SK-N-SH (cell line): ENCODE measurements at regions not wholly inside any gene's neighbourhood (a gene's known extent, or its start where the extent isn't known, plus 50 kb on each side); places are given as distances from the start of the nearest gene placed in this dataset.

Experiments
- CTCF ChIA-PET: fragments of 300-600, 350-600 bp; formaldehyde crosslinking; extraction: SDS; loops from one replicate; lab custom pipeline; 2021; lab: Yijun Ruan, JAX
- POLR2A ChIA-PET: fragments of 350-600 bp; sonication (Branson Sonifier 250); formaldehyde crosslinking; extraction: SDS; loops from one replicate; lab custom pipeline; 2020; ENCODE audit warnings: antibody characterized with exemption, inconsistent platforms; lab: Yijun Ruan, JAX
- DNase-seq: peaks from one replicate; pipeline ENCODE4 v3.0.0; 2012
- H2AFZ ChIP-seq: fragments of 200-600 bp; sonication (generic); 2 replicates; pipeline ENCODE4 v1.8.1; 2016; ENCODE audit warnings: antibody characterized with exemption, mild to moderate bottlenecking, low read depth
- H3F3A ChIP-seq: fragments of 200-600 bp; sonication (generic); replicated peaks from 2 replicates; pipeline ENCODE3; 2016; ENCODE audit warnings: antibody characterized with exemption, mild to moderate bottlenecking; ENCODE audit not compliant: insufficient read depth
- H3K27ac ChIP-seq, 2 experiments: fragments of 200-500 bp in 1 of 2; fragments of 200-600 bp in 1 of 2; sonication (Bioruptor generic) in 1 of 2; sonication (generic), shearing (Covaris generic) in 1 of 2; 2 replicates each; pipeline versions ENCODE4 v1.5.1 to v1.6.1; 2014 to 2016; ENCODE audit warnings: low read depth in 2 of 2, inconsistent platforms in 1 of 2, low read length in 1 of 2, mild to moderate bottlenecking in 1 of 2, mixed read lengths in 1 of 2
- H3K27me3 ChIP-seq: fragments of 200-600 bp; sonication (generic), shearing (Covaris generic); 2 replicates; pipeline ENCODE4 v1.6.1; 2016; ENCODE audit warnings: mixed run types; ENCODE audit not compliant: insufficient read depth
- H3K36me3 ChIP-seq, 2 experiments: fragments of 200-500 bp in 1 of 2; fragments of 200-600 bp in 1 of 2; sonication (Bioruptor generic) in 1 of 2; sonication (generic) in 1 of 2; replicated peaks in 1 of 2; 2 replicates each; pipeline versions ENCODE3 to v1.5.1; 2014 to 2016; ENCODE audit warnings: low read length in 1 of 2, mild to moderate bottlenecking in 1 of 2; ENCODE audit not compliant: insufficient read depth in 2 of 2, control insufficient read depth in 1 of 2
- H3K4me1 ChIP-seq, 2 experiments: fragments of 200-500 bp in 1 of 2; fragments of 200-600 bp in 1 of 2; sonication (Bioruptor generic) in 1 of 2; sonication (generic), shearing (Covaris generic) in 1 of 2; 2 replicates each; pipeline versions ENCODE4 v1.5.1 to v1.6.1; 2014 to 2016; ENCODE audit warnings: low read depth in 1 of 2, low read length in 1 of 2, mixed run types in 1 of 2; ENCODE audit not compliant: insufficient read depth in 2 of 2, control insufficient read depth in 1 of 2
- H3K4me2 ChIP-seq: fragments of 200-600 bp; sonication (generic), shearing (Covaris generic); 2 replicates; pipeline ENCODE4 v1.6.1; 2017; ENCODE audit warnings: mixed run types
- H3K4me3 ChIP-seq, 2 experiments: fragments of 200-500 bp in 1 of 2; fragments of 200-600 bp in 1 of 2; sonication (Bioruptor generic) in 1 of 2; sonication (generic), shearing (Covaris generic) in 1 of 2; 2 replicates each; pipeline versions ENCODE4 v1.5.1 to v1.8.1; 2014 to 2016; ENCODE audit warnings: low read depth in 2 of 2, inconsistent platforms in 1 of 2, low read length in 1 of 2, mild to moderate bottlenecking in 1 of 2, mixed read lengths in 1 of 2, moderate library complexity in 1 of 2
- H3K79me2 ChIP-seq: fragments of 200-600 bp; sonication (generic); 2 replicates; pipeline ENCODE4 v1.8.1; 2017; ENCODE audit warnings: mild to moderate bottlenecking; ENCODE audit not compliant: insufficient read depth
- H3K9ac ChIP-seq: fragments of 200-600 bp; sonication (generic); 2 replicates; pipeline ENCODE4 v1.6.1; 2017; ENCODE audit warnings: mixed run types
- H3K9me2 ChIP-seq: fragments of 200-600 bp; sonication (generic); 2 replicates; pipeline ENCODE4 v1.6.1; 2017; ENCODE audit warnings: mixed run types
- H3K9me3 ChIP-seq: fragments of 200-600 bp; sonication (generic); 2 replicates; pipeline ENCODE4 v1.6.1; 2017; ENCODE audit warnings: mixed run types, mild to moderate bottlenecking, moderate library complexity
- H4K20me1 ChIP-seq: fragments of 200-600 bp; sonication (generic); 2 replicates; pipeline ENCODE4 v1.6.1; 2017; ENCODE audit warnings: mild to moderate bottlenecking, mixed run types; ENCODE audit not compliant: insufficient read depth
- CTCF ChIP-seq: fragments of 200-600 bp; sonication (generic); IDR thresholded peaks from 2 replicates; pipeline ENCODE4 v1.6.1; 2017; ENCODE audit warnings: antibody characterized with exemption, mild to moderate bottlenecking, moderate library complexity
- FOSL2 ChIP-seq: IDR thresholded peaks from 2 replicates; pipeline ENCODE4 v1.4.0; 2012; ENCODE audit warnings: low read depth, mild to moderate bottlenecking, moderate library complexity, borderline replicate concordance
- FOXJ3 ChIP-seq: sonication (generic); formaldehyde crosslinking; IDR thresholded peaks from 2 replicates; pipeline ENCODE4 v1.5.1; 2020; ENCODE audit warnings: mild to moderate bottlenecking, missing genetic modification reagents
- GABPA ChIP-seq: IDR thresholded peaks from 2 replicates; pipeline ENCODE4 v1.4.0; 2012; ENCODE audit warnings: low read depth, mild to moderate bottlenecking
- IRF3 ChIP-seq: fragments of 150-350 bp; IDR thresholded peaks from 2 replicates; pipeline ENCODE4 v1.6.1; 2016; ENCODE audit warnings: mild to moderate bottlenecking, low read depth, low read length
- JUND ChIP-seq: IDR thresholded peaks from 2 replicates; pipeline ENCODE4 v1.4.0; 2012
- NFIC ChIP-seq: IDR thresholded peaks from 2 replicates; pipeline ENCODE4 v1.4.0; 2012; ENCODE audit warnings: borderline replicate concordance
- RCOR1 ChIP-seq: fragments of 150-350 bp; IDR thresholded peaks from 2 replicates; pipeline ENCODE4 v1.6.1; 2017; ENCODE audit warnings: antibody characterized with exemption, low read length
- RFX5 ChIP-seq: IDR thresholded peaks from 2 replicates; pipeline ENCODE4 v1.6.1; 2012; ENCODE audit warnings: mild to moderate bottlenecking, improper control_type of control experiment, low read length
- RXRA ChIP-seq: IDR thresholded peaks from 2 replicates; pipeline ENCODE4 v1.4.0; 2012; ENCODE audit warnings: low read depth, mild to moderate bottlenecking, borderline replicate concordance
- USF1 ChIP-seq: IDR thresholded peaks from 2 replicates; pipeline ENCODE4 v1.4.0; 2012; ENCODE audit warnings: low read depth, borderline replicate concordance
- YY1 ChIP-seq: IDR thresholded peaks from 2 replicates; pipeline ENCODE4 v1.4.0; 2012; ENCODE audit warnings: low read depth, mild to moderate bottlenecking
- WGBS: methylation state at CpG from one replicate; pipeline ENCODE4 v1.1.6; 2017; ENCODE audit warnings: low lambda C conversion rate; 5-methylcytosine and 5-hydroxymethylcytosine counted together

- no peaks in the 10 kb centered on the region for H3K27me3 ChIP-seq
- H3K9me2 ChIP-seq = no peaks in the 10 kb centered on the region
- WGBS = 86% methylated on average over 5 of the region's 5 CpGs
- H3K79me2 ChIP-seq = no peaks in the 10 kb centered on the region
- peak overlapping the region; percentile 85 for H3K4me2 ChIP-seq
- peaks cover 2 to 23% of the 10 kb centered on the region in 2 experiments; a peak in 3 of 4 replicates for H3K4me1 ChIP-seq
- POLR2A ChIA-PET = no interaction called here
- CTCF ChIA-PET = no interaction called here
- H4K20me1 ChIP-seq = no peaks in the 10 kb centered on the region
- H3K9ac ChIP-seq = peak overlapping the region; percentile 100
- peaks cover 44% of the 10 kb centered on the region for H3F3A ChIP-seq
- peak overlapping the region in 1 of 2 experiments; percentile 100; a peak in 2 of 4 replicates for H3K27ac ChIP-seq
- H3K4me3 ChIP-seq = no peak overlapping the region
- no peaks in the 10 kb centered on the region for H3K36me3 ChIP-seq
- TF ChIP-seq RCOR1 = no peak
- no peak for TF ChIP-seq NFIC
- TF ChIP-seq USF1 = peak; percentile 52; the same call in 1 of the 2 replicates
- TF ChIP-seq, all 33 proteins: peak for 1
- DNase-seq = no peak
- Histone ChIP-seq H3K9me3 (no peaks in the 10 kb centered on the region), H2AFZ (no peak overlapping the region)
Observed at GRCh38 chr20:53826597-53827291, 233.1 kb upstream of the ZNF217 start.

- no peak overlapping the region for H3K4me2 ChIP-seq
- peak overlapping the region in 1 of 2 experiments; percentile 100; a peak in 2 of 4 replicates for H3K27ac ChIP-seq
- H3K4me1 ChIP-seq = peaks cover 2 to 23% of the 10 kb centered on the region in 2 experiments; a peak in 3 of 4 replicates
- ChIA-PET POLR2A (no interaction called here), CTCF (no interaction called here)
- no peak overlapping the region for H2AFZ ChIP-seq
- H4K20me1 ChIP-seq = no peaks in the 10 kb centered on the region
- H3K4me3 ChIP-seq = no peak overlapping the region
- no peak overlapping the region for H3K9ac ChIP-seq
- no peaks in the 10 kb centered on the region for H3K9me2 ChIP-seq
- H3K36me3 ChIP-seq = no peaks in the 10 kb centered on the region
- WGBS = 86% methylated on average over 2 of the region's 2 CpGs
- TF ChIP-seq FOXJ3 (CRISPR knock-in tag) (no peak), JUND (no peak), RXRA (no peak), FOSL2 (no peak), RFX5 (no peak), YY1 (no peak), GABPA (no peak), IRF3 (no peak), CTCF (no peak)
- peaks cover 41% of the 10 kb centered on the region for H3F3A ChIP-seq
- DNase-seq = no peak
- no peaks in the 10 kb centered on the region for H3K9me3 ChIP-seq
- no peaks in the 10 kb centered on the region for H3K79me2 ChIP-seq
- H3K27me3 ChIP-seq = no peaks in the 10 kb centered on the region
Observed at GRCh38 chr20:53826090-53826489, 232.5 kb upstream of the ZNF217 start.
